DMS153 (cell line): ENCODE measurements at regions not wholly inside any gene's neighbourhood (a gene's known extent, or its start where the extent isn't known, plus 50 kb on each side); places are given as distances from the start of the nearest gene placed in this dataset.
"Not testable (repeated sequence)": the region's sequence is repeated elsewhere in the genome, so short reads cannot be mapped to it uniquely, and the experiment has no call there.

Experiments used
- DNase-seq: peaks from one replicate; lab custom pipeline; 2025; lab: John Stamatoyannopoulos, UW

GRCh38 chr6:12479451-12479850, 189.3 kb downstream of the EDN1 start:
- DNase-seq: no peak

GRCh38 chr6:12479881-12480280, 189.7 kb downstream of the EDN1 start:
- no peak for DNase-seq

DNA sequence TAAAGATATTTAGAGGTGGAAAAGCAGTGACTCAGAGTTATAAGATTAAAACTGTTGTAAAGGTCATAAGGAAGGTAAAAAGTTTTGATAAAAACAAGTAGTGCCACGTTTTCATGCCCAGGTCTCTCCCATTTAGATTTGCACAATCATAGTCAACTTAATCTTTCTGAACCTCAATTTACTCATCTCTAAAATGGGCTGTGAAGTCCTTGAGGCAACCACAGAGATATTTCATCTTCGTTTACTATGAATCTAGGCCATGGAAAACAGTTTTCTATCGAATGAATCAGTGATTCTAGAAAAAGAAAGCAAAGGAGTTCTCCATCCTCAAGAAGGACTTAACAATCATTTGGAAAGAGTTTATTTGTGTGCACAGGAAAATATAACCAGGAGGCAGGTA, 190.2 kb downstream of the EDN1 start:
- no peak for DNase-seq

GRCh38 chr6:12481292-12481691, 191.1 kb downstream of the EDN1 start:
- DNase-seq: no peak

DNA sequence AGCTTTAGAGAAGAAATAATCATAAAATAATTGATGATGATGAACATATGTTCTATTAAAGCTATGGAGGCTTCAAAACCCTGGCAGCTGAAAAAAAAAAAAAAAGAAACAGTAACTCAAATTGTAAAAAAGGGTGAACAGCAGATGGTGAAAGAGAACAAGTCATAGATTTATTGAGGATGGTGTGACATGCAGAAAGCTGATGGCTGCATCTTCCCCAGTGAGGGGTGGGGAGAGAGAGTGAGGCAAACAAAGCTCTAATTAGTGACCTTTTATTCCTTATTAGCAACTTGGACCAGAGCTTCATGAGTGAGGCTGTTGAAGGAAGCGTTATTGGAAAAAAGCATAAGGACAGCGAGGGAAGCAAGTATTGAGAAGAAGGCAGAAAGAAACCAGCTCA, 191.7 kb downstream of the EDN1 start:
- DNase-seq: no peak

GRCh38 chr6:12482386-12483375, 192.5 kb downstream of the EDN1 start:
- DNase-seq: no peak

GRCh38 chr6:12483712-12484111, 193.6 kb downstream of the EDN1 start:
- no peak for DNase-seq

GRCh38 chr6:12484519-12484918, 194.4 kb downstream of the EDN1 start:
- no peak for DNase-seq

GRCh38 chr6:12485226-12485764, 195.1 kb downstream of the EDN1 start:
- no peak for DNase-seq

- DNase-seq: no peak
Measured at GRCh38 chr6:12485837-12486236, 195.7 kb downstream of the EDN1 start.

- DNase-seq: no peak
Measured at GRCh38 chr6:12490351-12490903, 200.3 kb downstream of the EDN1 start.

DNA sequence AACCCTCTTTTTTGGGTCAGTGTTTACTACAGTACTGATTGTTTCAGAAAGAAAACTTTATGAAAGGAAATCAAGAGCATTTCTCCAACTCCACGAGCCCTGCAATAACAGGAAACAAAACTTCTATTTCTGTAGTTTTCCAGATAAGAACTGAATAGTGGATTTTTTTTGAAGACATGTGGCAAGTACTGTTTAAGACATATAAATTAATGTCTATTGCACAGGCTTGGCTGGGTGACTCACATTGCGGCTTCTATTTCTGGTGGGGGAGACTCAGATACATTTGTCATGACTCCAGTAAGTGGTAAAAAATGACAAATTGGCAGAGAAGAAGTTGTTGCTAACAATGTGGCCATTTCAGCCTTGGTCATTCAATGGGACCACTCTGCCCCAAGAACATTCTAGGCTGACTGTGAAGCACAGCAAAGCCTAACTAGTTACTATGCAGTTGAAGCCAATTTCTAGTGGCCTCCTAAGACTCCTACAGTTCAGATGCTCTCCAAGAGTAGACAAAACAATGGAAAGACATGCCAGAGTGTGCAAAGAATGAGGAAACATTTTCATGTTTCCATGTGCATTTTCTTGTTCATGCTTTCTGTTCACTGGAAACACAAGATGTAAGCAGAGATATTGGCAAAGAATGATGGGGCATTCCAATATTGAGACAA, 200.9 kb downstream of the EDN1 start:
- no peak for DNase-seq

DNA sequence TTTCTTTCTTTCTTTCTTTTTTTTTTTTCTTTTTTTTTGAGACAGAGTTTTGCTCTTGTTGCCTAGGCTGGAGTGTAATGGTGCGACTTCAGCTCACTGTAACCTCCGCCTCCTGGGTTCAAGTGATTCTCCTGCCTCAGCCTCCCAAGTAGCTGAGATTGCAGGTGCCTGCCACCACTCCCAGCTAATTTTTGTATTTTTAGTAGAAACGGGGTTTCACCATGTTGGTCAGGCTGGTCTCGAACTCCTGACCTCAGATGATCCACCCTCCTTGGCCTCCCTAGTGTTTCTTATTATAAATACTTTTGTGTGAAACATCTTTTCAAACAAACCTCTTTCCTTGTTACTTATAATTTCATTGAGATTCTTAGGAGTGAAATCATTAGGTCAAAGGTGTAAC, 202.8 kb downstream of the EDN1 start:
- DNase-seq: not testable (repeated sequence)

DNA sequence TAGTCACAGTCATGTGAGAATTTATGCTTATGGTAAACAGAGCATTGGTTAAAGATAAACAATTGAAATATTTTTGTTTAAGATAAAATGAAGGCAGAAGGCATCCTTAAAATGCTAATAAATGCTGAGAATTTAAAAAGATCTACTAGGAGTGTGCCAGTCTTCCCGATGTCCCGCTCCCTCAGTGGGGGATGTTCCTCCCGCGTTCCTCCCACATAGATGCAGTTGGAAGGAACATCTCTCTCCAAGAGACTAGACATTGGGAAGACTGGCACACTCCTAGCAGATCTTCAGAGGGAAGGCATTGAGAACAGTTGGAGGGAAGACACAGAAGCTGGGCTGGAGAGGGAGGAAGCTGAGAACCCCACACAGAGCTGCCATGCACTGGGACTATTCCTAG, 203.3 kb downstream of the EDN1 start:
- DNase-seq: no peak

DNA sequence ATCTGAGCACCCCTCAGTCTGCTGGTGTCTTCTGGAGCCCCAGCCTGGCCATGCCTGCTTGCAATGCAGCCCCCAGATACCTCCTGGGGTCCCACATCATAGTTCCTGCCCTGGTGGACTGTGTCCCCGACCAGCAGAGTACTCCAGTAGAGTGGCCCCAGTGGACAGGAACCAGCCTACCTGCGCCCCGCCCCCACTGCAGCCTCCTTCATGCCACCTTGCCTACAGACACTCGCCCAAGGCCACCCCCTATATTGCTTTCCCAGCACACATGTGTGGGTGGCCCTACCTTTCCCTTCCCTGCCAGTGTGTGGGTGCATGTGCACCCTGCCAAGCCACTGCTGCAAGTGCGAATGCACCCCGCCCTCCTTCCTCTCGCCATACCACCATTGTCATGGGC, 204.0 kb downstream of the EDN1 start:
- no peak for DNase-seq

DNA sequence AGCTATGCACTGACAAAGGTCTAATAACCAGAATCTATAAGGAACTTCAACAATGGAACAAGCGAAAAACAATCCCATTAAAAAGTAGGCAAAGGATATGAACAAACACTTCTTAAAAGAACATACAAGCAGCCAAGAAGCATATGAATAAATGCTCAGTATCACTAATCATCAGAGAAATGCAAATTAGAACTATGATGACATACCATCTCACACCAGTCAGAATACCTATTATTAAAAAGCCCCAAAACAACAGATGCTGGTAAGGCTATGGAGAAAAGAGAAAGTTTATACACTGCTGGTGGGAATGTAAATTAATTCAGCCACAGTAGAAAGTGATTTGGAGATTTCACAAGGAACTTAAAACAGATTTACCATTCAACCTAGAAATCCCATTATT, 211.8 kb downstream of the EDN1 start:
- no peak for DNase-seq

DNA sequence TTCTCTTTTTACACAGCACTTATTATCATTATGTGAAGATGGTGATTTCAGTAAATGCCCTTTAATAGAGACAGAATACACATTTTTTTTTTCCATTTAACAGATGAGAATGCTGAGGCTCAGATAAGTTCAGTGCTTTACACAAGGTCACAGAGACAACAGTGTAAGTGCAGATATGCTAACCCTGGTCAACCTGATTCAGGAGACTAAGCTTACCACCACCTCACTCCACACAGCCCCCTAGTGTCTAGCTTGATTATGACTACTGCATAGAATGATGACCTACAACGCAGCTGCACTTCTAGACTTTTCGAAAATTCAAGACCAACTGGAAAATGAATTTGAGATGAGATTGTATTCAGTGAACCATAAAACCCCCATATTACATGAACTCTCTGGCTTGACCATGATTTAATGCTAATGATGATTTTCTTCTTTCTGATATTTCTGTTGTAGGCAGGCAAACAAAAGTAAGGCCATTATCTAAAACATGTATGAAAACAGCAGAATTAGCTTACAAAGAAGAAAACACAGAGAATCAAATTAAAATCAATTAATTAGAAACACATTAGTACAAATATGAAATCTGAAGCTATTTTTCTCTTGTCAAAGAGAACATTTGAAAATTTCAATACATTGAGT, 212.1 kb upstream of the PHACTR1 start:
- DNase-seq: no peak

- DNase-seq: no peak
Measured at GRCh38 chr6:12505486-12505885, 211.1 kb upstream of the PHACTR1 start.

GRCh38 chr6:12506159-12506558, 210.4 kb upstream of the PHACTR1 start:
- no peak for DNase-seq

DNA sequence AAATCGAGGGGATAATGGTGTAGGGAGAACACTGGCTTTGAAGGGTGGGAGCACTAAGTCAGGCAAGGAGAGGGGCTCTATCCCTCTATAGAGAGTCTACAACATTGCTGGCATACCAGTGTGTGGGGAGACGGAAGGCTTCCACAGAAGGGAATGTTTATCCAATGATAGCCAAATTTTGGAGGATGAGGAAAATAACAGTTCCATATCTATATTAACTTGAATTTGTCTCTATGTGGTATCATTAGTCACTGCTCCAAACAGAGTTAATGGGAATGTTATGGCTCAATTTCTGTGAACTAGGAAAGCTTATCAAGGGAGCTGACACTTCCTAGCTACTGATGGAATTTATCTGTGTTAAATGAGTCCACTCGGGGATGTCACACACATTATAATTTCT, 208.9 kb upstream of the PHACTR1 start:
- no peak for DNase-seq

GRCh38 chr6:12508553-12508952, 208.0 kb upstream of the PHACTR1 start:
- DNase-seq: no peak

DNA sequence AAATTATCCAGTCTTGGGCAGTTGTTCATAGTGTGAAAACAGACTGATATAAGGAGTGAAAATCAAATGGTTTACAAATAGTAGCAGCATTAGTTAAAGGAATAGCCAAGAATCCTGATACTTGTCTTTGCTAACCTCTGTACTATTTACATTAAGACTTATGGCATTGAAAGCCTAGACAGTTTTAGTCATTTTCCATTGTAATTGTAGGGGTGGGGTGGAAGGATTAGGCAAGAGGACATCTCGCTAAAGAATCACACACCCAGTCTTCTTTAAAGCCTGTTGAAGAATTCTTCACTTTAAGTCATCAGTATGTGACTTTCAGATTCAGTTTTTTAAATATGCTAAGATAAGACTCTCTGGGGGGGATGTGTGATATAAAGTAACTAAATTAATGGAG, 207.5 kb upstream of the PHACTR1 start:
- no peak for DNase-seq
